ENCODE measurements at regions not wholly inside any gene's neighbourhood (a gene's known extent, or its start where the extent isn't known, plus 50 kb on each side); places are given as distances from the start of the nearest gene placed in this dataset.

DNA sequence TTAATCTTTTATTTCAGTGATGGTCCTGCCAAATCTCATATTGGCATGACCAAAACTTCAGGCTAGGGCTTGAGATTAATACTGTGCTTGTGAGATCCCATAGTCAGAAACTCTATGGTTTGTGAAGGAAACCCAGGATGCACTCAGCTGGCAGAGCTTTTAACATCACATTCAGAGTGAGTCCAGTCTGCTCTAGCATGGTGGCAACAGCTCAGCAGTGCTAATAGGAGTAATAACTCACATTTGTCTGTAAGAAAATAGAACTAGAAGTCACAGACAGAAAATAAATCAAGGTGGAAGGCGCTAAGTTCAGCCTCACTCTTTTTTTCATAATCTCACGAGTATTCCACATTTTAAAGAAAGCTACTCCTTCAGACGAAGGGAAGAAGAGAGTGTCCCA lies 549.3 kb upstream of the TENM4 start:
- no peak for TF ChIP-seq CTCF (IDR thresholded peaks at IDR 0.05; ENCODE audit: low read length)
- no peak for TF ChIP-seq EZH2 (IDR thresholded peaks at IDR 0.05; ENCODE audit: borderline replicate concordance, low read length)

Data from OCI-LY1 (cell line).